ENCODE measurements at regions not wholly inside any gene's neighbourhood (a gene's known extent, or its start where the extent isn't known, plus 50 kb on each side); places are given as distances from the start of the nearest gene placed in this dataset. TPM values are rescaled to one million over a fixed set of nuclear protein-coding genes. Genes with fewer than 3 reads are reported as not detected.

DNA sequence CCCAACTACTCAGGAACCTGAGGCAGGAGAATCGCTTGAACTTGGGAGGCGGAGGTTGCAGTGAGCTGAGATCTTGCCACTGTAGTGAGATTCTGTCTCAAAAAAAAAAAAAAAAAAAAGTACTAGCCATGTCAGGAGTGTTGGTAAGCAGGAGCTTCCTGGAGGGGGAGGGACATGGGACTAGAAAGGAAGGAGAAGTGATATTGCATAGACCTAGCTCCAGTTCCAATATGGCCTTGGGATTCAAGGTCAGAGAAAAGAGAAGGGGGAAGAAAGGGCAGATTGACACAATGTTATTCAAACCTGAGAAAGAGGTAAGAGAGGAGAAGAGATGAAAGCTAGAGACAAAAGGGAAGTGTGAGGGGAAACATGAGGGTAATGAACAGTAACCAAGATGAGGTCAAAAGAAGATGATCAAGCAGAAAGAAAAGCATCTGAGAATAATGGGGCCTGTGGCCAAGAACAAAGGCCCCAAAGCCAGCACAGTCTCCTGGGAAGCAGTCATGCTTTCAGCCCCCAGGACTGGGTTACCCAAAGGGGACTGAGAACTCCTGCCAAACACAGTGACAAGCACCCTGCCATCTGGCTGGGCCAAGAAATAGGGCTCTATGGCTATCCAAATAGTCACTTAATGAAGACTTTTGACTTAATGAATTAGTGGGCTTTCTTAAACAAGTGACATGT is 51.7 kb upstream of the FTH1 start:
- no peak overlapping the region for H3K27ac ChIP-seq
- WGBS, 2 donors: 98 to 100% methylated on average over 2 of the region's 2 CpGs
- no peak overlapping the region for H3K4me3 ChIP-seq
- no peaks in the 10 kb centered on the region for H3K4me1 ChIP-seq
- H3K36me3 ChIP-seq: no peaks in the 10 kb centered on the region
- H3K9me3 ChIP-seq: peaks cover 0 to 17% (median 0%) of the 10 kb centered on the region in 4 donors
- no peaks in the 10 kb centered on the region for H3K27me3 ChIP-seq
- no peak for DNase-seq (ENCODE audit: low spot score in 2 of 2)
- TF ChIP-seq CTCF (IDR thresholded peaks at IDR 0.05): no peak
- TF ChIP-seq EP300 (IDR thresholded peaks at IDR 0.05): no peak
- no peak for TF ChIP-seq POLR2A (IDR thresholded peaks at IDR 0.05)

DNA sequence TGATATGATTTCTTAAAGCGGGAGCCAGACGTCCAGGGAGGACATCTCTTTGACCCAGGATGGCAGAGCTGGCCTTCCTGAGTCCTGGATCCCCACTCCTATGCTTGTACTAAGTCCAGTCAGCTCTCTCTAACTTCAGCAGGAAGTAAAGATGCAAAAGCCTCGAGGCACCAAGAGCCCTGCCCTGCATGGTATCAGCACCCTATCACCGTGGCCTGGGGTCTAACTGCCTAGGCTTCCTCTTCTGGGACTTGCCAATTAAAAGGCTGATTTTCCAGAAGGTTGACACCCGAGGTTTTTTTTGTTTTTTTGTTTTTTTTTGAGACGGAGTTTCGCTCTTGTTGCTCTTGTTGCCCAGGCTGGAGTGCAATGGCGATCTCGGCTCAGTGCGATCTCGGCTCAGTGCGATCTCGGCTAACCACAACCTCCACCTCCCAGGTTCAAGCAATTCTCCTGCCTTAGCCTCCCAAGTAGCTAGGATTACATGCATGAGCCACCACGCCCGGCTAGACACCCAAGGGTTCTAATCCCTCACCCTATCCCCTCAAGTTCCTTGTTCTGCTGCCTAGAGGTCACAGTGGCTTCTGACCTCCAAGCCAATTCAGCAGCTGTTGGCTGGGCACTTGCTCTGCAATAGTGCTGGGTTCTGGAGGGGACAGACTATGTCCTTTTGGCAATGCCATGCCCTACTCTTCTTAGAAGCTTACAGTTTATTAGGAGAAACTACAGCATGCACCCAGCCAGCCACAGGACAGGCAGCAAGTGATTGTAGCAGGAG is 50.6 kb upstream of the FTH1 start:
- Histone ChIP-seq H3K4me1 (peaks cover 0 to 4% (median 0%) of the 10 kb centered on the region in 4 donors), H3K4me3 (no peak overlapping the region), H3K27ac (no peak overlapping the region), H3K36me3 (no peaks in the 10 kb centered on the region), H3K27me3 (no peaks in the 10 kb centered on the region), H3K9me3 (peaks cover 0 to 17% (median 0%) of the 10 kb centered on the region in 4 donors)
- 85 to 89% methylated on average over 15 of the region's 15 CpGs for whole genome bisulfite sequencing, 2 donors
- DNase-seq (ENCODE audit: low spot score in 2 of 2): no peak
- TF ChIP-seq EP300 (IDR thresholded peaks at IDR 0.05) (no peak), CTCF (IDR thresholded peaks at IDR 0.05) (no peak), POLR2A (IDR thresholded peaks at IDR 0.05) (no peak)

Small RNAs in the stretch of these regions (small RNA-seq; reads per million reads assigned to genes)
- not detected for gene AP003733.2

Data from tibial nerve (tissue), 4 donors.